NCI-H82 treated with DMSO at 0.1 percent for 48 hours (cell line): ENCODE measurements at regions not wholly inside any gene's neighbourhood (a gene's known extent, or its start where the extent isn't known, plus 50 kb on each side); places are given as distances from the start of the nearest gene placed in this dataset.

ENCODE experiments used
- DNase-seq: peaks from one replicate; lab custom pipeline; 2025; ENCODE audit not compliant: unreplicated experiment; lab: John Stamatoyannopoulos, UW

GRCh38 chr5:136811551-136811950 is 446.2 kb upstream of the TRPC7 start:
- DNase-seq, result no peak

- DNase-seq, result no peak
Observed at GRCh38 chr5:136811086-136811485, 445.7 kb upstream of the TRPC7 start.

GRCh38 chr5:136810261-136810801 is 445.0 kb upstream of the TRPC7 start:
- DNase-seq, result peak; percentile 47

DNA sequence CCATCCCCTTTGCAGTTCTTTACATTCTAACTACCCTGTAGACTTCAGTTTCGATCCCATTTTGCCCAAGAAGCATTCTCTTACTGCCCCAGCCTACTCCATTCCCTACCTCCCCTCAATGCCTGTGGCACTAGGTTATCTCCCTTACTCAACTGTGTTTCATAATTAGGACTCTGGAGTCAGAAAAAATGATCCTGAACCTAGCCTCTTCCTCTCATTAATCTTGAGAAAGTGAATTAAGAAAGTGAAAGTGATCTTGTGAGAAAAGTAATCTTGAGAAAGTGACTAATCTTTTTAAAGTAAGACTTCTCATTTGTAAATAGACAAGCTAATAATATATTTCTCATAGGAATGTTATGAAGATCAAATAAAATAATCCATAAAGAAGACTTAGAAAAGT is 444.0 kb upstream of the TRPC7 start:
- DNase-seq, result no peak

DNA sequence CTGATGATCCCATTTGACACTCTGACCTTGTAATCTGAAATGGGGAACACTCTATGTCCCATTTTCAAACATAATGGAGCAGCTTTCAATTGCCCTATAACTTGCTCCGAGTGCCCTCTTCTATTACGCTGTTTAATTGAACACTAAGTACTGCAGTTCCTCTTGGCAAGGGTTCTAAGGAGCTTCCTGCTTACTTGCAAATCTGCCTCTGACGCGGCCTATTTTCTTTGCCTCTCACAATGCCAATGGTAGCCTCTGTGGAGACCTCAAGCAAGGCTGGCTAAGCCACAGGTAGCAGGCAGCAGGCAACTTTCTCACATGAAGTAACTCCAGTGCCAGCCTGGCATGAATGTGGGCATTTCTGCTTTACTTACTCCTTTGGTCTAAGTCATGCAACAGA is 443.4 kb upstream of the TRPC7 start:
- peak; percentile 12 for DNase-seq

GRCh38 chr5:136805466-136805865 is 440.1 kb upstream of the TRPC7 start:
- no peak for DNase-seq

DNA sequence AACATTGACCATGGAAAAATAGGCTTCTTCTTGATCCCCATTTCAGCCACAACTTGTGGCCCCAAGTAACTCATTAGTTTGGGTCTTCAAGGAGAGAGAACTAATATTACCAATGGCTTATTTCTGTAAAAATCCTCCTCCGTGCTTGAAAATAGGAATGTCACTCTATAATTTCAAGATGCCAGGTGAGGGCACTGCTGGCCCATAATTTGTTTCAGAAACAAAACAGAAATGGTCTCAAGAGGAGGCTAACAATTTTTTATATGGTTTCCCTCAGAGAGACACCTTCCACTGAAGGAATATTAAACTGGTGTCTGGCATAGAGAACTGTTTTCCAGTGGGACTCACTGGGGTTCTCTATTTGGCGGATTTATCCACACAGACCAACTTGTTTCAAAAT is 437.0 kb upstream of the TRPC7 start:
- DNase-seq, result no peak

DNA sequence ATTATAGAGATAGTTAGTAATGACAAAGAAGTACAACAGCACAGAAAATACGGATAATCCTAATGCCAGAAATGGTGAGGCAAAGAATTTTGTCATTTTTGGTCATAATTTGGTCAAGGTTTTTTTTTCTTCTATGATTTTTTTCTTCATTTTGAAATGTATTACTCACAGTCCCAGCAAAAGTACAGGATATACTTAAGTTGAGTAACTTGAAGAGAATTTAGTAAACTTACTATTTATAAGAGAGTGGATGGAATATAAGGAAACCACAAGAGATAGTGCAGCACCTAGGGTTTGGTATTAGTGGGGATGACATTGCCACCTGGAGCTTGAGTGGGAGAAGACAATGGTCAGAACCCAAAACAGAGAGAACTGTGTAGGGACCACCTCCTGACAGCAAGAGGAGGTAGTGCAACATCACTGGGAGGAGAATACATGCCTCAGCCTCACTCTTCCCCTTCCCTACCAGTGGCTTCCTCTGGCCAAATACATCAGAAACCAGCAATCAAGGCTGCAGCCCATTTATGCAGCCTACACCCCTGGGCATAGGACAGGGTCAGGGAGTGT is 434.5 kb upstream of the TRPC7 start:
- no peak for DNase-seq

DNA sequence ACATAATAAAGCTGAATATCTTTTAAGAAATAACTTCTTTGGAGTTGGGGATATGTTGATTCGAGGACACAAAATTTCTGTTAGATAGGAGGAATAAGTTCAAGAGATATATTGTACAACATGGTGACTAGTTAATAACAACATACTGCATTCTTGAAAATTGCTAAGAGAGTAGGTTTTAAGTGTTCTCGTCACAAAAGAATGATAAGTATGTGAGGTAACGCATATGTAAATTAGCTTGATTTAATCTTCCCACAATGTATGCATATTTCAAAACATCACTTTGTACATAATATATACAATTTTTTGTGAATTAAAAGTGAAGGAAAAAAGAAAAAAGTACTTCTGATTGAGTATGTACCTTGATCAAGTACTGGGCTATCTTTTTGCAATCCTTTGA is 428.0 kb upstream of the TRPC7 start:
- DNase-seq, result no peak

DNA sequence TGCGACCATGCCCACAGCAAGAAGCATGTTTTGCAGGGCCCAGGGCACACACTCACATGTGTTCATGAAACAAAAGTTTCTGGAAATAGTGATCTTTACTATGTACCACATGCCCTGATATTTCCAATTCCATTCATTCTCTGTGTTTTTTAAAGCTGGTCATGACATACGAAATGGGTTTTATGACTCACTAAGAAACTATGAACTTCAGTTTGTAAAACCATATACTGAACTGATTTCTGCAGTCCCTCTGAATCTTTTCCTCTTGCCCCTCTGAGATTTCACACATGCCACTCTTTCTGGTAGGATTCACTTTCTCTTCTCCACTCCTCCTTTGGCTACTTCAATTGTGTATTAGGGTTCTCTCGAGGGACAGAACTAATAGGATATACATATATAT is 416.1 kb upstream of the TRPC7 start:
- no peak for DNase-seq

- peak; percentile 3 for DNase-seq
Observed at GRCh38 chr5:136780518-136780917, 415.2 kb upstream of the TRPC7 start.

- DNase-seq, result no peak
Observed at GRCh38 chr5:136776022-136776927, 410.9 kb upstream of the TRPC7 start.

GRCh38 chr5:136772491-136772890 is 407.1 kb upstream of the TRPC7 start:
- no peak for DNase-seq

GRCh38 chr5:136769900-136770684 is 404.7 kb upstream of the TRPC7 start:
- DNase-seq, result peak; percentile 57

- DNase-seq, result peak; percentile 51
Observed at GRCh38 chr5:136769093-136769492, 403.7 kb upstream of the TRPC7 start.

GRCh38 chr5:136768457-136768856 is 403.1 kb upstream of the TRPC7 start:
- no peak for DNase-seq

DNA sequence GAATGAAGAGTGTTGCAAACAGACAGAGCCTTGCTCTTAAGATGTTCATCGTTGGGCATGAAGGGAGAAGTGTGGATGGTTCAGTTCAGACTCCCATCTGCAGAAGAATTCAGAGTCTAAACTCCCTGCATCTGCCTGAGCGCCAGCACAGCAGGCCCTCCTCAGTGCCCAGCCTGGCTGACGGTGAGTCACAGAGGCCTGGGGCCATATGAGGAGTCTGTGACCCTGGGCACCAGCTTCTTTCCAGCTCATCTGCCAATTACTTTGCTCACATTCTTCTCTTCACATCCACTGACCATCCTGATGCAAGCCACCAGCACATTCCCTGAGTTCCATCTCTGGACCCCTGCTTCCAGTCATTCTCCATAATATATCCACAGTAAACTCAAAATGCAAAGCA is 401.1 kb upstream of the TRPC7 start:
- DNase-seq, result no peak

DNA sequence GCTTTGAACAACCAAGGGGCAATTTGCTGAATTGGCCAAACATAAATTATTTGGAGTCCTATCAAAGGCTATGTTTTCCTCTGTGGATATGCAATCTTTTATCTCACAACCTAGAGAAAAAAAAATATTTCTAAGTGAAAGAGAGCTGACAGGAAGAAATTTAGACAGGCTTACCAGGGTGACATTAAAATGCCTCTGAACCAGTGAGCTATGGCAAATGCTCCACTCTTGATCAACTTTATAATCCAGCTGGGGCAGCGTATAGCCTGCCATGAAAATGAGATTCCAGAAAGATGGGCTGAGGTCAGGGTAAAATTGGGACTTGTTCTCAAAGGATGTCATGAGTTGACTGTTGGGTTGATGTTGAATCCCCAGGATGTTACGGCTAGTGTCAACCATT is 399.3 kb upstream of the TRPC7 start:
- no peak for DNase-seq

- no peak for DNase-seq
Observed at GRCh38 chr5:136763548-136763947, 398.2 kb upstream of the TRPC7 start.

GRCh38 chr5:136754216-136754615 is 388.9 kb upstream of the TRPC7 start:
- no peak for DNase-seq

- no peak for DNase-seq
Observed at GRCh38 chr5:136750224-136750862, 385.0 kb upstream of the TRPC7 start.
